H54 (cell line): ENCODE measurements at regions not wholly inside any gene's neighbourhood (a gene's known extent, or its start where the extent isn't known, plus 50 kb on each side); places are given as distances from the start of the nearest gene placed in this dataset.
"Not testable (repeated sequence)": the region's sequence is repeated elsewhere in the genome, so short reads cannot be mapped to it uniquely, and the experiment has no call there.

Experiments
- DNase-seq: peaks from one replicate; pipeline ENCODE4 v3.0.0; 2011; ENCODE audit warnings: low spot score, mixed read lengths; ENCODE audit not compliant: insufficient read length
- FAIRE-seq: peaks from 3 replicates; lab custom pipeline; 2011; peaks lifted over from hg19 to GRCh38; lab: Jason Lieb, UNC
- POLR2A ChIP-seq: IDR thresholded peaks from 2 replicates; pipeline ENCODE4 v1.6.1; 2011; ENCODE audit warnings: low read depth, mild to moderate bottlenecking, low read length

- no peak for FAIRE-seq
- DNase-seq: no peak
- no peak for TF ChIP-seq POLR2A
Observed at GRCh38 chr12:28975564-28976340, 173.3 kb upstream of the FAR2 start.

DNA sequence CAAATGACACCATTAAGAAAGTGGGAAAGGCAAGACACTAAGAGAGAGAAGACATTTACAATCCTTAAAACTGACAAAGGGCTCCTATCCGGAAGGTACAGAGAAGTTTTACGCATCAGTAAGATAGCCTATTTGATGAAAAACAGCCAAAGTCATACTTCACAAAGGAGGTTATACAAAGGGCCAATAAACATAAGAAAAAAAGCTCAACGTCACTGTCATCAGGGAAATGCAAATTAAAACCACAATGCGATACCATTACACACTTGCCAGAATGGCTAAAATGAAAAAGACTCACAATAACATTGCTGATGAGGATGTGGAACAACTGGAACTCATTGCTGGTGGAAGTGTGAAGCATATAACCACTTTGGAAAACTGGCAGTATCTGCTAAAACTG is 168.6 kb upstream of the FAR2 start:
- FAIRE-seq (no peak), DNase-seq (no peak)
- TF ChIP-seq POLR2A: no peak

- no peak for FAIRE-seq
- no peak for DNase-seq
- TF ChIP-seq POLR2A: no peak
Observed at GRCh38 chr12:28987538-28988324, 161.3 kb upstream of the FAR2 start.

DNA sequence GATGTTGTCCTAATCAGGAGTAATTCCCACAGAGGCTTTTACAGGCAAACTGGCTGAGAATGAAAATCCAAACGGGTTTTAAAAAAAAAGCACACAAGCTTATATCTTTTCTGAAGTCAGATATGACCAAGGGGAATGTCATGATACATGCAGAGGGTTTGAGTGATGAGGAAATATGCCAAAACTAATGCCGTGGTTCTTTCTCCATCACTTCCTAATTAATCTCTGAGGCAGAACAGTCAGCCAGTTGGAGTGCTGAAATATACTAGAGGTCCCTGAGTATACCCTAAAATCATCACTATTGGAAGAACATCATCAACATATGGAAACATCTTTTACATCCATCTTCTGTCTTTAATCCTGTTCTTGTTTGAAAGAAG is 160.8 kb upstream of the FAR2 start:
- DNase-seq (no peak), FAIRE-seq (no peak)
- TF ChIP-seq POLR2A: no peak

GRCh38 chr12:28991626-28992025 is 157.5 kb upstream of the FAR2 start:
- DNase-seq (no peak), FAIRE-seq (no peak)
- TF ChIP-seq POLR2A: no peak

- FAIRE-seq: no peak
- TF ChIP-seq POLR2A: no peak
- DNase-seq: no peak
Observed at GRCh38 chr12:28993720-28994119, 155.4 kb upstream of the FAR2 start.

GRCh38 chr12:28994179-28994715 is 154.8 kb upstream of the FAR2 start:
- FAIRE-seq (no peak), DNase-seq (no peak)
- TF ChIP-seq POLR2A: no peak

DNA sequence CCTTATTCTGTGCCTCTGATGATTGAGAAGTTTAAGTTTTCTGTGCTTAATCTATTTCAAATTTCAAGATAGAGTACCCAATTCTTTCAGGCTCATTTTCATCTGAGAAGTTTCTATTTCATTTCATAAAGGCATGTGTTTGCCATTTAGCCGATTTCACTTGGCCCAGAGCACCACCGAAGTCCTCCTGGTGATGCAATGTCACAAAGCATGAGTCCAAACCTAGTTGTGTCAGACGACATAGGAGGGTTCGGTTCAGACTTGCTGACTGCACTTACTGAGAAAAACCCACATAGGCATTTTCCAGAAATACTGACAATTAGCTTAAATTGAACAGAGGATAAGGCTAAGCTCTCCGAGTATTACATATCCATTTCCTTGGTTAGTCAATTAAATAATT is 152.4 kb upstream of the FAR2 start:
- no peak for TF ChIP-seq POLR2A
- no peak for FAIRE-seq
- DNase-seq: no peak

- TF ChIP-seq POLR2A: no peak
- DNase-seq: no peak
- FAIRE-seq: no peak
Observed at GRCh38 chr12:28998662-28999120, 150.4 kb upstream of the FAR2 start.

DNA sequence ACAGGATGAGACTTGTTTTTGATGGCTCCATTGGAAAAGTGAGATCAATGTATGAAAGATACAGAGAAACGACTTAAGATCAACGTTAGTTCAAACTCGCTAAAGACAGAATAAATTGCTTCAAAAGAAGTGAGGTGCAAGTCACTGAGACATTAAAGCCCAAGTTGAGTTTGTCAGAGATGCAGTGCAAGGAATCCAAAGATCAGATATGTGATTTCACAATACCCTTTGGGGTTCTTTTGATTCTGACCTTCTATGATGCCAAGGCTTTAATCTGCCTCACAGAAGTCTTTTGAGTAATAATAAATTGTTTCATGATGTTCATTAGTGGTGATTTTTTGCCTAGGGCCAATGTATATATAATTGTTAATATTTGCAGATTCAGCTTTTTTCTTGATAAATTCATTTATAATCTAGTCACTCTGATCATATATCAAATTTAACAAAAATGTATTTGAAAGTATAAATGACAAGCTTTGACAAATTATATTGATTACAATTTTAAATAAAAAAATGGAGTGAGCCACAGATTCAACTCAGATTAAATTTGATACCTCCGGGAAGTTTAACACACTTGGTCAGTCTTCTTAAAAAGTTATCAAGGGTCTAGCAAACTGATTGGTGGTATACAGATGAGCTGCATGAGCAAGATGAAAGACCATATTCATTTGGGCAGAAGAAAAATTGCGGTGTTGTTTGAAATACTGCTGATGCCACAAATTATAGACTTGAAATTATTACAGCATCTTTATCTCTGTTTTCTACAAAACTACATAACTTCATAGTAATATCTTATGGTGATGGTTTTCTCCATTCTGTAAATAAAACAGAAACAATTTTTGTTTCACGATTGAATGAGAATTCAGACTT is 144.8 kb upstream of the FAR2 start:
- TF ChIP-seq POLR2A: no peak
- no peak for FAIRE-seq
- DNase-seq: no peak

DNA sequence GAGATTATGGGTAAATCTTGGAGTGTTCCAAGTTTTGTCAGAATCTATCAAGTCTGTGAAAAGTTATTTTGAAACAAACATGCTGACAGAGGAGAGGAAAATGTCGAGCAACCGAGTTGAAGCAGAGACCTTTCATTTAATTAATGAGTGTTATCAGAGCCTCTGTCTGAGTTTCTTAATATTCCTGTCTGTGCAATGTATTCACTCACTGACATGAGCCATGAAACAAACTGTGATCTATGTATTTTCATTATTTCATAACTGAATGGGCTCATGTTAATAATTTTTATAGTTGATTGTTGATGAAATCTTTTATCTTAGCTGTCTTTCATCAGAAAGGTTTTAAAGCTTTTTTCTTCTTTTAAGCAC is 144.2 kb upstream of the FAR2 start:
- no peak for FAIRE-seq

GRCh38 chr12:29008786-29009185 is 140.3 kb upstream of the FAR2 start:
- no peak for TF ChIP-seq POLR2A
- no peak for DNase-seq
- no peak for FAIRE-seq

More for the DNA sequence above, 144.2 kb upstream of the FAR2 start:
- DNase-seq: no peak
- TF ChIP-seq POLR2A: no peak

DNA sequence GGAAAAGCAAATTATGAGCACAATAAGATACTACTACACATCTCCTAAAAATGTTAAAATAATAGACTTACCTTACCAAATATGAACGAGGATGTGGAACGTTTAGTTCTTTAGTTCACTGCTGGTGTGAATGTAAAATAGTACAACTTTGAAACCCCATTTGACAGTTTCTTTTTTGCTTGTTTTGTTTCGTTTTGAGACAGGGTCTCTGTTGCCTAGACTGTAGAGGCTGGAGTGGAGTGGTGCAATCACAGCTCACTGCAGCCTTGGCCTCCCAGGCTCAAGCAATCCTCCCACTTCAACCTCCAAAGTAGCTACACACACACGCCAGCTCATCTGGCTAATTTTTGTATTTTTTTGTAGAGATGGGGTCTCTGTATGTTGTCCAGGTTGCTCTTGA is 136.4 kb upstream of the FAR2 start:
- FAIRE-seq (no peak), DNase-seq (no peak)
- no peak for TF ChIP-seq POLR2A

DNA sequence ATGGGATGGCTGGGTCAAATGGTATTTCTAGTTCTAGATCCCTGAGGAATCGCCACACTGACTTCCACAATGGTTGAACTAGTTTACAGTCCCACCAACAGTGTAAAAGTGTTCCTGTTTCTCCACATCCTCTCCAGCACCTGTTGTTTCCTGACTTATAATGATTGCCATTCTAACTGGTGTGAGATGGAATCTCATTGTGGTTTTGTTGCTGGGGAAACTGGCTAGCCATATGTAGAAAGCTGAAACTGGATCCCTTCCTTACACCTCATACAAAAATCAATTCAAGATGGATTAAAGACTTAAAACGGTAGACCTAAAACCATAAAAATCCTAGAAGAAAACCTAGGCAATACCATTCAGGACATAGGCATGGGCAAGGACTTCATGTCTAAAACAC is 131.5 kb upstream of the FAR2 start:
- not testable (repeated sequence) for FAIRE-seq, DNase-seq
